ENCODE measurements at regions not wholly inside any gene's neighbourhood (a gene's known extent, or its start where the extent isn't known, plus 50 kb on each side); places are given as distances from the start of the nearest gene placed in this dataset.

GRCh38 chr5:57037355-57037754 is 85.4 kb upstream of the MIER3 start:
- H3K9me3 ChIP-seq (ENCODE audit: control insufficient read depth, insufficient read depth, low read depth, low read length): no peaks in the 10 kb centered on the region
- no peaks in the 10 kb centered on the region for H4K20me1 ChIP-seq (ENCODE audit: control insufficient read depth, extremely low read depth, insufficient read depth, low read length)
- no peak for TF ChIP-seq EZH2 (IDR thresholded peaks at IDR 0.05; ENCODE audit: low read length, missing control alignments)
- TF ChIP-seq, protein P1, sequence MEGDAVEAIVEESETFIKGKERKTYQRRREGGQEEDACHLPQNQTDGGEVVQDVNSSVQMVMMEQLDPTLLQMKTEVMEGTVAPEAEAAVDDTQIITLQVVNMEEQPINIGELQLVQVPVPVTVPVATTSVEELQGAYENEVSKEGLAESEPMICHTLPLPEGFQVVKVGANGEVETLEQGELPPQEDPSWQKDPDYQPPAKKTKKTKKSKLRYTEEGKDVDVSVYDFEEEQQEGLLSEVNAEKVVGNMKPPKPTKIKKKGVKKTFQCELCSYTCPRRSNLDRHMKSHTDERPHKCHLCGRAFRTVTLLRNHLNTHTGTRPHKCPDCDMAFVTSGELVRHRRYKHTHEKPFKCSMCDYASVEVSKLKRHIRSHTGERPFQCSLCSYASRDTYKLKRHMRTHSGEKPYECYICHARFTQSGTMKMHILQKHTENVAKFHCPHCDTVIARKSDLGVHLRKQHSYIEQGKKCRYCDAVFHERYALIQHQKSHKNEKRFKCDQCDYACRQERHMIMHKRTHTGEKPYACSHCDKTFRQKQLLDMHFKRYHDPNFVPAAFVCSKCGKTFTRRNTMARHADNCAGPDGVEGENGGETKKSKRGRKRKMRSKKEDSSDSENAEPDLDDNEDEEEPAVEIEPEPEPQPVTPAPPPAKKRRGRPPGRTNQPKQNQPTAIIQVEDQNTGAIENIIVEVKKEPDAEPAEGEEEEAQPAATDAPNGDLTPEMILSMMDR (conservative IDR thresholded peaks at IDR 0.05 in 1 of 2, IDR thresholded peaks at IDR 0.05 in 1 of 2; ENCODE audit: low read depth in 1 of 2, low read length in 2 of 2): no peak
- H3K27me3 ChIP-seq (ENCODE audit: control insufficient read depth, insufficient read depth, low read length): no peaks in the 10 kb centered on the region
- no peaks in the 10 kb centered on the region for H3K4me1 ChIP-seq (ENCODE audit: control insufficient read depth, extremely low read depth, insufficient read depth, low read length)
- H3K4me3 ChIP-seq (replicated peaks in 1 of 4; ENCODE audit: control extremely low read depth in 1 of 4, insufficient read depth in 1 of 4, low read depth in 3 of 4, low read length in 4 of 4): no peak overlapping the region
- no peak overlapping the region for H3K9ac ChIP-seq (ENCODE audit: insufficient read depth, low read length)
- DNase-seq (ENCODE audit: low read depth in 2 of 2): no peak
- no peak overlapping the region for H3K27ac ChIP-seq (ENCODE audit: insufficient read depth, low read length)
- H3K79me2 ChIP-seq (ENCODE audit: control insufficient read depth, insufficient read depth, low read length): no peaks in the 10 kb centered on the region
- no peak overlapping the region for H3K4me2 ChIP-seq (ENCODE audit: extremely low read depth, insufficient read depth, low read length)
- no peaks in the 10 kb centered on the region for H3K36me3 ChIP-seq (ENCODE audit: control insufficient read depth, insufficient read depth, low read length)
- H2AFZ ChIP-seq (ENCODE audit: low read length): no peak overlapping the region

DNA sequence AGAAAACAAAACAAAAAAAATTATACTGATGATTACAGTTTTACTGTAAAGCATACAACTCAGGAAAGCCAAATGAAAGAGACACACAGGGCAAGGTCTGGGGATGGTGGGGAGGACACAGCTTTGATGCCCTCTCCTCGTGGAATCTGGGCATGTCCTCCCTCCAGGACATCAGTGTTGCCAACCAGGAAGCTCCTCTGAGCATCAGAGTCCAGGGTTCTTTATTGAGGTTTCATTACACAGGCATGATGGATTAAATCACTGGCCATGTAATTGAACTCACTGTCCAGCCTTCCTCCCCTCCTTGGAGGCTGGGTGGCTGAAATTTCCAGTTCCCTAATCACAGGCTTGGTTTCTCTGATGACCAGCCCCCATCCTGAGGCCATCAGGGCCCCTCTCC is 89.6 kb upstream of the MIER3 start:
- Histone ChIP-seq H3K79me2 (ENCODE audit: control insufficient read depth, insufficient read depth, low read length) (no peaks in the 10 kb centered on the region), H3K36me3 (ENCODE audit: control insufficient read depth, insufficient read depth, low read length) (no peaks in the 10 kb centered on the region), H3K27me3 (ENCODE audit: control insufficient read depth, insufficient read depth, low read length) (no peaks in the 10 kb centered on the region), H3K9ac (ENCODE audit: insufficient read depth, low read length) (no peak overlapping the region), H3K27ac (ENCODE audit: insufficient read depth, low read length) (no peak overlapping the region), H4K20me1 (ENCODE audit: control insufficient read depth, extremely low read depth, insufficient read depth, low read length) (no peaks in the 10 kb centered on the region), H3K4me1 (ENCODE audit: control insufficient read depth, extremely low read depth, insufficient read depth, low read length) (no peaks in the 10 kb centered on the region), H3K9me3 (ENCODE audit: control insufficient read depth, insufficient read depth, low read depth, low read length) (no peaks in the 10 kb centered on the region), H3K4me3 (replicated peaks in 1 of 4; ENCODE audit: control extremely low read depth in 1 of 4, insufficient read depth in 1 of 4, low read depth in 3 of 4, low read length in 4 of 4) (no peak overlapping the region), H2AFZ (ENCODE audit: low read length) (no peak overlapping the region), H3K4me2 (ENCODE audit: extremely low read depth, insufficient read depth, low read length) (no peak overlapping the region)
- TF ChIP-seq EZH2 (IDR thresholded peaks at IDR 0.05; ENCODE audit: low read length, missing control alignments): no peak
- TF ChIP-seq, protein P1 (conservative IDR thresholded peaks at IDR 0.05 in 1 of 2, IDR thresholded peaks at IDR 0.05 in 1 of 2; ENCODE audit: low read depth in 1 of 2, low read length in 2 of 2): no peak
- no peak for DNase-seq (ENCODE audit: low read depth in 2 of 2)

- Histone ChIP-seq H3K36me3 (ENCODE audit: control insufficient read depth, insufficient read depth, low read length) (no peaks in the 10 kb centered on the region), H3K9me3 (ENCODE audit: control insufficient read depth, insufficient read depth, low read depth, low read length) (no peaks in the 10 kb centered on the region), H3K27ac (ENCODE audit: insufficient read depth, low read length) (no peak overlapping the region), H3K79me2 (ENCODE audit: control insufficient read depth, insufficient read depth, low read length) (no peaks in the 10 kb centered on the region), H3K27me3 (ENCODE audit: control insufficient read depth, insufficient read depth, low read length) (no peaks in the 10 kb centered on the region), H4K20me1 (ENCODE audit: control insufficient read depth, extremely low read depth, insufficient read depth, low read length) (no peaks in the 10 kb centered on the region), H2AFZ (ENCODE audit: low read length) (no peak overlapping the region), H3K4me3 (replicated peaks in 1 of 4; ENCODE audit: control extremely low read depth in 1 of 4, insufficient read depth in 1 of 4, low read depth in 3 of 4, low read length in 4 of 4) (no peak overlapping the region), H3K4me2 (ENCODE audit: extremely low read depth, insufficient read depth, low read length) (no peak overlapping the region), H3K9ac (ENCODE audit: insufficient read depth, low read length) (no peak overlapping the region), H3K4me1 (ENCODE audit: control insufficient read depth, extremely low read depth, insufficient read depth, low read length) (no peaks in the 10 kb centered on the region)
- TF ChIP-seq, protein P1 (conservative IDR thresholded peaks at IDR 0.05 in 1 of 2, IDR thresholded peaks at IDR 0.05 in 1 of 2; ENCODE audit: low read depth in 1 of 2, low read length in 2 of 2): no peak
- no peak for TF ChIP-seq EZH2 (IDR thresholded peaks at IDR 0.05; ENCODE audit: low read length, missing control alignments)
- DNase-seq (ENCODE audit: low read depth in 2 of 2): no peak
These were observed 90.6 kb upstream of the MIER3 start for GRCh38 chr5:57042524-57042931.
